ENCODE measurements at regions not wholly inside any gene's neighbourhood (a gene's known extent, or its start where the extent isn't known, plus 50 kb on each side); places are given as distances from the start of the nearest gene placed in this dataset.
A peak's percentile ranks its signal among the peaks of the same experiment; 100 is the strongest.

GRCh38 chr20:58600756-58601155, 50.3 kb upstream of the STX16 start:
- DNase-seq (ENCODE audit: low spot score) = no peak

GRCh38 chr20:58599966-58600365, 51.1 kb upstream of the STX16 start:
- no peak for DNase-seq (ENCODE audit: low spot score)

- peak; percentile 67 for DNase-seq (ENCODE audit: low spot score)
Measured at GRCh38 chr20:58598211-58599015, 52.7 kb upstream of the STX16 start.

DNA sequence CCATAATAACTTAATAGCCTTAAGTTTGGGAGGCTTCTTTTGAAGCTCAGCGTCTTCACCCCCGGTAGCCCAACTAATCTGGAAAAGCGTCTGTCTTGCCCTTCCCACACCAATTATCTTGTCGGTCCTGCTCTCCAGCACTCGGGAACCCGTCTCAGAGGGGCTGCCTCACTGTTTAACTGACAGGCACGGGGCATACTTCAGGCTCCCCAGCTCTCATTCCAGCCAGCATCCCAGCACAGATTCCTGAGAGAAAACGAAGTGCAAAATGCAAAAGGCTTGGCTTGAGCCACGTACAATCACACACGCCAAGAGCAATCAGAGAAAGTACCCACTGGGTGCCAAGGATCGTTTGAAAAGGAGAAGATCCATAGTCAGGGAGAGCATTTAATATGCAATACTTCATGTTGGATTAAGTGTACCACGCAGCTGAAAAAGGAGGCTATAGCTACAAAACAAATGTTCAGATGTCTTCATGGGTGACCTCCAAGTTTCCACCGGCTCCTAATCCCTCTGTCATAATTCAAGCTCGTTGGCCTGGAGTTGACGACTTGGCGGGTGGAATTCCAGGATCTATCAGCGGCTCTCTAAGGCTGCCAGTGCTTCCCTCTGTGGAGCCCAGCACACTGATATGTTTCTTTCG, 53.7 kb upstream of the STX16 start:
- peak; percentile 56 for DNase-seq (ENCODE audit: low spot score)

GRCh38 chr20:58596750-58597248, 54.3 kb upstream of the STX16 start:
- DNase-seq (ENCODE audit: low spot score) = peak; percentile 54

DNA sequence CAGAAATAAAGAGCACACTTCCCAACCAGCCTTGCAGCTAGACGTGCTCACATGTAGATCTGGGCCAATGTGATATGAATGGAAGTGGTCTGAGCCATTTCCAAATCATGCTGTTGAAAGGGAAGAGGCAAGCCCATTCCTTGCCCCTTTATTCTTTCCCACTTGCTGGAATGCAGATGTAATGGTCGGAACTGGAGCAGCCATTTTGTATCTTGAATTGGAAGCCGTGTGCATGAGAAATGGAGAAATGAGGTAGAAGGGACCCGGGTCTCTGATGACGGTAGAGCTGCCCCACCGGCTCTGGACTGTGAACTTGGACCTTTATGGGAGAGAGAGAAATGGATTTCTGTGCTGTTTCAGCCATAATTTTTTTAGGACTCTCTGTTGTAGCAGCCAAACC, 54.8 kb upstream of the STX16 start:
- no peak for DNase-seq (ENCODE audit: low spot score)

DNA sequence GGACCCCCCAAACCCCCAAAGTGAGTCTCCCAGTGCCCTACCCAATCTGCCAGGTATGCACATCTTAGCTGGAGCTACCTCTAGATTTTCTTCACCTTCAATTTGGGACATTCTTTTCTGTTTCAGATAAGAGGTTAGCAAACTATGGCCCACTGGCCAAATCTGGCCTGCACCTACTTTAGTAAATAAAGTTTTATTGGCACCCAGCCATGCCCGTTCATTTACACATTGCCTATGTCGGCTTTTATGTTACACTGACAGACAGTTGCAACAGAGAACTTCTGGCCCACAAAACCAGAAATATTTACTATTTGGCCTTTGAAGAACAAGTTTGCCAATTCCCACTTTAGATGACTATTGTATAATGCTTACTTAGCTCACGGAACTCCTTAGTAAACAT, 55.9 kb upstream of the STX16 start:
- DNase-seq (ENCODE audit: low spot score) = no peak

DNA sequence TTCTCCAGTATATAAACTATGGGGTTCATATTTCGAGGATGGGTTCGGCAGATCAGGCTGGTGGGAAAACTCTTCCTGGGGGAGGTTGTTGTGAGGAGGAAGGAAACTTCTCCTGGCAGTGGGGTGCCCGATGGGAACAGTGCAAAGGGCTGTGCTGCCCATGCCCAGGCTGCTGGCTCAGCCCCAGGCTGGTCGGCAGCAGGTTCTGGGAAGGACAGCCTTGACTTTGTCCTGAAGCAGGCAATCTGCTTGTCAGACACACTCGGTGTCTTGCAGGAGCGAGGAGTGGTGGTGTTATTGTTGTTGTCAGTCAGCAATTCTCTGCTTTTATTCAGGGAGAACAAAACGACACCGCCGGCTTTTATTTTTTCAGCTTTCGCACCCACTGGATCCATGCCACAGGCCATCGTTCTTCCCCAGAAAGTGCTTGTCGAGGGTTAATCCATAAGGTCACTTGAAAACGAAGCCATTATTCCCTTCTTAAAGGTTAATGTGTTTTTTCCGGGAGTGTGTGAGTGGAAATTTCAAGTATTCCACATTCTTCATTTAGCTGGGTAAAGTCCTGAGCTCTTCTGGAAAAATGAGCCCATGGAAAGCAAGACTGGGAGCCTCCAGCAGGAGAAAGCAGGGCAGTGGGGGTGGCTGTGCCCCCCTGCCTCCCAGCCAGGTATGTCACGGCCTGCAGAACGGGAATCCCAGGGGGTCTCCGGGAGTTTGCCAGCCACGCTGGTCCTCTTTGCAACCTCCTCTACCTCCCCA, 57.0 kb upstream of the STX16 start:
- DNase-seq (ENCODE audit: low spot score) = no peak

DNA sequence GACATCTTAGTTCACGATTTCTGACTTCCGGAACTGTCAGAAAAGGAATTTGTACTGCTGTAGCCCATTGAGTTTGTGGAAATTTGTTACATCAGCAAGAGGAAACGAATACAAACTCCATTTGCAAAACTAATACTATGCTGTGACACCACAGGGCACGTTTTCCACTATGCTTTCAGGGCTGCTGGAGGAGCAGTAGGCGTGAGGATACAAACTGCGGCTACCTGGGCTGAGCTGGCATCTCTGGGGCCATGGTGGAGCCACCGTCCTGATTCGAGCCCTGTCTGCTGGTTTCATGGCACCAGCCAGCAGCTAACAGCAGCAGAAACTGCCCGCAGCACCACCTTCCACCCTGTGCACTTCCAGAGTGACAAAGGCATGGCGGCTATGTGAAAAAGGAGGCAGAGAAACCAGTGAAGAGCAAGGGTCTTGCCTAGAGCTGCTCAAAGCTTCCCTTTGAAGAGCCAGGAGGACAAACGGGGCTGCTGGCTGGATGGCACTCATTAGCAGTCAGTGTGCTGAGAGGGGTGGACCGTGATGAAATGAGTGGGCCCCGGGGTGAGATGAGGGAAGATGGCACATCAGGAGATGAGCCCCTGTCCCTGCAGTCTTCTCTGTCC, 58.9 kb upstream of the STX16 start:
- no peak for DNase-seq (ENCODE audit: low spot score)

- DNase-seq (ENCODE audit: low spot score) = no peak
Measured at GRCh38 chr20:58590679-58591473, 60.2 kb upstream of the STX16 start.

GRCh38 chr20:58587467-58587866, 63.6 kb upstream of the STX16 start:
- no peak for DNase-seq (ENCODE audit: low spot score)

DNA sequence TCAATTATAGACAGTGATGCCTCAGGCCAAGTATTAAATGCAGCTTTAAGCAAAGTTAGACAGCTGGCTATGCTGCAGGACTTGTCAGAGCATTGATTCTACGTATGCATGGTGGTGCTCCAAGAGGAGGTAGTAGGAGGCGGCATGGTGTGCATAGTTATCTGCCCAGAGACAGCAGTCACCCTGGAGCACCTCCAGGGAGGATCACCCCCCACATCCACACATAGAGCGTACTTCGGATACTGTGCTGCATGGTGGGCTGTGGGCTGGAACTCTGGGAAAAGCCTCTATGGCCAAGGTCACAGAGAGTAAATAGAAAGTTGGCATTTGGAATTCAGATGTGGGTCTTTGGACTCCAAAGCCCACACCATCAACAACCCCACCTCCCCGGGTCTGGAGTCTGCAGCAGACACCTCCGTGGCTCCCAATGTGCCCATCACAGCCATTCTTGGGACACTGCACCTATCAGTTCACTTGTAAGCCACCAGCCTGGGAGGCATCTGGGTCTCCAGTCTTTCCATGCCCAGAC, 64.5 kb upstream of the STX16 start:
- no peak for DNase-seq (ENCODE audit: low spot score)

GRCh38 chr20:58585753-58586540, 65.1 kb upstream of the STX16 start:
- peak; percentile 22 for DNase-seq (ENCODE audit: low spot score)

- no peak for DNase-seq (ENCODE audit: low spot score)
Measured at GRCh38 chr20:58584881-58585752, 66.0 kb upstream of the STX16 start.

DNA sequence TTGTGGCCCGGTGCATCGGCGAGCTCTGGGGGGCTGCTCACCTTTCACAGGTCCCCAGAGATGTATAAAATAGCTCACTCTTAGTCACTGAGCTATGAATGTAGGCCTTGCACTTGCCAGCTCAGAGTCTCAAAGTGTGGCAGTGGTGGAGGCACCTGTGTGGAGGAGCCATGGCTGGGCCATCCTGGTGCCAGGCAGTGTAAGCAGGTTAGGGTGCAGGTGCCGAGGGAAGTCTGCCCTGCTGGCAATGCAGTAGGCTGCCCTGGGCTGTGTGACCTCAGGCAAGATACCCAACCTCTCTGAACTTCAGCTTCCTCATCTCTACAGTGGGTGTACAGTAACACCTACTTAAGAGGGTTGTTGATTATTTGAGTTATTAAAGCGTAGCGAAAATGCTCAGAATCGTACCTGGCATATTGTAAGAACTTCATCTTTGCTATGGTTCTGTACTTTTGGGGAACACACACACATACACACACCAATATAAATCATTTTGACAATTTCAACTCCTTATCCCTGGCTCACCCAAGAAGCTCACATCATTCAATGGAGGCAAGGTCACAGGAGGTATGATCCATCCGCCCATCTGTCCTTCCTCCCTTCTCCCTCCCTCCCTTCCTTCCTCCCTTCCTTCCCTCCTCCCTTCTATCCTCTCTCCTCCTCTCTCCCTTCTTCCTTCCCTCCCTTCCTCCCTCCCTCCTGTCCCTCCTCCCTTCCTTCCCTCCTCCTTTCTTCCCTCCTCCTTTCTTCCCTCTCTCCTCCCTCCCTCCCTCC, 66.8 kb upstream of the STX16 start:
- DNase-seq (ENCODE audit: low spot score) = no peak

- no peak for DNase-seq (ENCODE audit: low spot score)
Measured at GRCh38 chr20:58583586-58583985, 67.5 kb upstream of the STX16 start.

- DNase-seq (ENCODE audit: low spot score) = no peak
Measured at GRCh38 chr20:58583176-58583575, 67.9 kb upstream of the STX16 start.

DNA sequence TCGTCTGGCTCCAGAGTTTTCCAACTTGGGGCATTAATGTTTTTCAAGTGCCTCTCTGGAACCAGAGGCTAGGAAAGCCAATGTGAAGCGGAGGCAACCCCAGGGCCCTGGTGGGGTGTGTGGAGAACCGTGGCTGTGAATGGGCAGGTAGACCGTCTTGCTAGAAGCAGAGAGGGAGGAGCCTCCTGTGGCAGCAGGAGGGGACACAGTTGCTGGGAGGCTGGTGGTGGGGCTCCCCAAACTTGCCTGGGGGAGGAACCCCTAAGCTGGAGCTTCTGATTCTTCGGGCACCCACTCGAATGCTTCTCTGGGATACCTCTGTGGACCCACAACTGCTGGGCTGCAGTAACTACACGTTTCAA, 65.3 kb upstream of the APCDD1L start:
- no peak for DNase-seq (ENCODE audit: low spot score)
